Hematopoietic multipotent progenitor cell treated with erythropoietin and hydrocortisone succinate and interleukin-3 and kit ligand, for 15 days (in vitro differentiated cells): ENCODE measurements at regions not wholly inside any gene's neighbourhood (a gene's known extent, or its start where the extent isn't known, plus 50 kb on each side); places are given as distances from the start of the nearest gene placed in this dataset.
"Not testable (repeated sequence)": the region's sequence is repeated elsewhere in the genome, so short reads cannot be mapped to it uniquely, and the experiment has no call there.

Experiments
- DNase-seq: peaks from one replicate; pipeline ENCODE4 v3.0.0-alpha.2; 2015; ENCODE audit warnings: low spot score

DNA sequence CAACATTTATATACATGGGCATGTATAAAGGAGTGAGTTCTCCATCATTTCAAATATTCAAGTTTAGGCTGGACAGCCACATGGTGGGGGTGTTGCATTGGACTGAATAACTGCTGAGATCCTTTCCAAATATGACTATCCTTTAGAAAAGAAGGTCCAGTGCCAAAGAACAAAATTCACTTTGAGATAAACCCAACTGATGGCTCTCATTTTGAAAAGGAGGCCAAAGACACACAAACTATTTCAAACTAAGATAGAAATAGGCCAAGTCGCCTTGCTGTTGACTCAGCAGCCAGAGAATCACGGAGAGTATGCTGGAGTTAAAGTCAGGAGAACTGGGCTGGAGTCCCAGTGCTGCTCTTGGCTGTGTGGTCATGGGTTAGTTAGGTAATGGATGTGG is 204.5 kb upstream of the LRATD1 start:
- no peak for DNase-seq

DNA sequence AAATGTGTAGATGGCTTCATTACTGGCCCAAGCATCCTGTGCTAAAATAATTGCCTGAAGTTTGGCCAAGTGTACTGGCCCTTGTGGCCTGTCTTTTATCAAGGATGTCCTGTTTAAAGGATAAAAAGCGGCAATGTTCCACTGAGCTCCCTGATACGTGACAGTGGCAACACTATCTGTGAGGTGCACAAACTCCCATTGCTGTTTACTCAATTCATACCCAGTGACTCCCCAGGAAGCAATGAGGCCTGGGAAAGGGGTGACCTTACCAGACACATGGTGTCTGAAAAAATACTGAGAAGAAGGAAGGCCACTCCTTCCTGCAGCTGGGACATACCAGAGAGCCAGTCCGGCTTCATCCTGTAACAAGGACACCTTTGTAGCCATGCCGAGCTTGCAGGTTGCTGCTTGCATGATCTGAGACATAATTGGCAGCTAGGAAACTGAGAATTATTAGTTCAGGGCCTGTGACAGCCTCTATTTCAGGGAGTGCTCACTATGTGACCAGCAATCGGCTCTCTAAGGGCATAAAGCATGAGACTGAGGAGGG is 198.5 kb upstream of the LRATD1 start:
- DNase-seq, result no peak

DNA sequence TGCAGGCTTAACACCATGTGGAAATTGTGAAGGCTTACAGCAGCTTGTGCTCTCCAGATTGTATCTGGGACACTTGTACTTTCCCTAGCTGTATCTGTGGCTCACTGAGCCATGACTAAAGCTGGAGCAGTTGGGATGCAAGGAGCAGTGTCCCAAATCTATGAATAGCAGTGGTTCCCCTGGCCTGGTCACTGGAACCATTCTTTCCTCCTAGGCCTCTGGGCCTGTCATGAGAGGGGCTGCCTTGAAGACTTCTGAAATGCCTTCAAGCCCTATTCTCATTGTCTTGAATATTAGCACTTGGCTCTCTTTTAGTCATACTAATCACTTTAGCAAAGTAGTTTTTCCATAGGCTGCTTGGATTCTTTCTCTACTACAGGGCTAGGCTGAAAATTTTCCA is 186.8 kb upstream of the LRATD1 start:
- DNase-seq, result no peak

DNA sequence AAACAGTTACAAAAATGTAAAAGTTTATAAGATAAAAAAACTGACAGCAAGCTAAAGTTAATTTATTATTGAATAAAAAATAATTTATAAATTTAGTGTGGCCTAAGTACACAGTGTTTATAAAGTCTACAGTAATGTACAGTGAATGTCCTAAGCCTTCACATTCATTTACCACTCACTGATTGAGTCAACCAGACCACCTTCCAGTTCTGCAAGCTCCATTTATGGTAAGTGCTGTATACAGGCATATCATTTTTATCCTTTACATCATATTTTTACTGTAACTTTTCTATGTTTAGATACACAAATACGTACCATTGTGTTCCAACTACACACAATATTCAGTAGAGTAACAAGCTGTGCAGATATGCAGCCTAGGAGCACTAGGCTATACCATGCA is 184.2 kb upstream of the LRATD1 start:
- DNase-seq, result no peak

DNA sequence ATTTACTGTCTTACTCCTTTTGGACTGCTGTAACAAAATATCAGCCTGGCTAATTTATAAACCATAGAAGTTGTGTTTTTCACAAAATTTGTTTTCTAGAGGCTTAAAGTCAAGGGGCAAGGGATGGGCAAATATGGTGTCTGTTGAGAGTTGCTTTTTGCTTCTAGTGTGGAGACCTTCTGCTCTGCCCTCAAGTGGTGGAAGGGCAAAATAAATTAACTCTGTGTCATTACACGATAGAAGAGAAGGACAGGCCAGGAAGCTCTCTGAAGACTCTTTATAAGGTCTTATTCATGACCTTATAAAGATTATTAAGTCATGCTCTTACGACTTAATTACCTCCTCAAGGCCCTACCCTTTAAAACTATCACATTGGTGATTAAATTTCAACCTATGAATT is 181.2 kb upstream of the LRATD1 start:
- no peak for DNase-seq

DNA sequence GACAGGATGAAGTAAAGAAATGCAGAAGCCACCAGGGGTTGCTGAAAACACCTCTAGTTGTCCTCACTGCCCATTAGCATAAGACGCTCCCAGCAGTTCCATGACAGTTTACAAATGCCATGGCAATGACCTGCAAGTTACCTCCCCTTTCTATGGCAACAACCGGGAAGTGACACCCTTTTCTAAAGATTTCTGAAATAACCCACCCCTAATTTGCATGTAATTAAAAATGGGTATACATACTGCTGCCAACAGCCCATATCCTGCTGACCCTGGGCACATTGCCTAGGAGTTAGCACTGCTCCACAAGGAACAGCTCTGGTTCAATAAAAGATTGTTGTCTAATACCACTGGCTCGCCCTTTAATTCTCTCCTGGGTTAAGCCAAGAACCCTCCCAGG is 178.3 kb upstream of the LRATD1 start:
- no peak for DNase-seq

DNA sequence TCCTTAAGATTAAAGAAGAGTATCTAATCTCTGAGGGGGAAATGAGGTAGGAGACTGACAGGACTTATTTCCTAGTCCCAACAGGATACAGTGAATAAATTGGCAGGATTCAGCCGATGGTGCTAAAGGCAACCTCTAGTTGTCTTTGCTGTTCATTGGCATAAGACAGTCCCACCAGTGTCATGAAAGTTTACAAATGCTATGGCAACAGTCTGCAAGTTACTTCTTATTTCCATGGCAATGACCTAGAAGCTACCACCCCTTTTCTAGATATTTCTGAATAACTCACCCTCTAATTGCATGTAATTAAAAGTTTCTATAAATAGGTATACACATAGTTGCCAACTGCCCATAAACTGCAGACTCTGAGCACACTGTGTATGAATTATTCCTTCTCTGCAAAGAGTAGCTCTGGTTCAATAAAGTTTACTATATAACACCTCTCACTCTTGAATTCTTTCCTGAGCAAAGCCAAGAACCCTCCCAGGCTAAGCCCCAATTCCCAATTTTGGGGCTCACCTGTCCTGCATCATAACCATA is 172.7 kb upstream of the LRATD1 start:
- DNase-seq, result no peak

DNA sequence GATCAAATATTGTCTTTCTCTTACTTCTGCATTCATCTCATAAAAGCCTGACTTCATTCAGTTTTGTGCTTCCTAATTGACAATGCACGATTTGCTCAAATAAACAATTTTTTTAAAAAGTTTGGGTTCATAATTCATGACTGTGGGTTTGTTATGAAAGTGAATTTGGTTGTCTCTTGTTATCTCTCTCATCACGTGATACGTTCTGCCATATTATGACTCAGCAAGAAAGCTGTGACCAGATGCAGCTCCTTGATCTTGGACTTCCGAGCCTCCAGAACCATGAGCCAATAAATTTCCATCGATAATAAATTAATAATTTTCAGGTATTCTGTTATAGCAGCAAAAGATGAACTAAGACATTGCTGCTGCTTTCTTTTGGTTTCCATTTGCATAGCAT is 156.5 kb upstream of the LRATD1 start:
- no peak for DNase-seq

DNA sequence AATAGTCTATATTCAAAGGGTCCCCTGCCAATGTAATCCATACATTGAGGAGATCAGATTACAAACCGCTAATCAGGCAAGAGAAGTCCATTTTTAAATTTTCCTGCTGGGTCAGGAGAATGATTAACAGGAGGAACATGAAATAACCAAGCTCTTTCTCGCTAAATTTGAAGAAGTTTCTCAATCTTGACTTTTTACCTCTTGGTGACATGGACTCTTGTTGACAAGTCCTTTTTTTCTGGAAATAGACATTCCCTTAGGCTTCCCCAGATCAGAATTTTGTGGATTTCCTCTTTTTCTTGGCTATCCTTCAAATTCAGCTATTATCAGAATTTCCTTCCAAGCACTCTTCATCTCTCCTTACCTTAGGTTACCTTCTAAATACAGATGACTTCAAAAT is 153.0 kb upstream of the LRATD1 start:
- DNase-seq, result no peak

DNA sequence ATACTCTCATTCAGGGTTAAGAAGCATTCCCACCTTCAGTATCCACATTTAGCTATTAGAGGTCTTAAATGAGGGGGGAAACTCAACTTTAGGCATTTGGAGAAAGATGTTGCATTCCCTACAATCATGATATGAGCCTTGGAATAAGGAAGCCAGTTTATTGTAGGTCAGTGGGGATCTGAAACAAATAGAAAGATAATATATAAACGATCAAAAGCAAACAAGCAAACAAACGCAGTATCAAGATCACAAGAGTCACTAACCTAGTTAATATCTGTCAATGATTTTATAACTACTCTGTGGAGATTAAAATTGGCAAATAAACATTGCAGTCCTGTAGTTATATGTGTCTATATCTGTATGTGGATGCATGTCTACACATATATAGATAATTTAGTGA is 152.4 kb upstream of the LRATD1 start:
- no peak for DNase-seq

DNA sequence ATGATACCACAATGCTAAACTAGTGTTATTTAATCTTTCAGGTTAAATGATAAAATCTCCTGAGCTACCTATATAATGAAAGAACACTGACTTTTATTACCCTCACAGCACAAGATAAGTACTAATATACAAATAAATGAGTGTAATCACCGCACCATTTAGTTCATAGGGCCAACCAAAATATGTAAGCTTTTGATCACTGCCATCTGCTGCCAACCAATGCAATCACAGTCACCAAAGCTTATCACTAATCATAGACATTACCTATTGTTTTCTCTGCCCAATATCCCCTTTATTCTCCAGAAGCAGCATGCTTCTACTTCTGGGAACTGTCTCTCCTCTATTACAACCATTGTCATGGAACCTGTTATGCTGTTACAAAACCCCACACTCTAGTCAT is 151.6 kb upstream of the LRATD1 start:
- no peak for DNase-seq

DNA sequence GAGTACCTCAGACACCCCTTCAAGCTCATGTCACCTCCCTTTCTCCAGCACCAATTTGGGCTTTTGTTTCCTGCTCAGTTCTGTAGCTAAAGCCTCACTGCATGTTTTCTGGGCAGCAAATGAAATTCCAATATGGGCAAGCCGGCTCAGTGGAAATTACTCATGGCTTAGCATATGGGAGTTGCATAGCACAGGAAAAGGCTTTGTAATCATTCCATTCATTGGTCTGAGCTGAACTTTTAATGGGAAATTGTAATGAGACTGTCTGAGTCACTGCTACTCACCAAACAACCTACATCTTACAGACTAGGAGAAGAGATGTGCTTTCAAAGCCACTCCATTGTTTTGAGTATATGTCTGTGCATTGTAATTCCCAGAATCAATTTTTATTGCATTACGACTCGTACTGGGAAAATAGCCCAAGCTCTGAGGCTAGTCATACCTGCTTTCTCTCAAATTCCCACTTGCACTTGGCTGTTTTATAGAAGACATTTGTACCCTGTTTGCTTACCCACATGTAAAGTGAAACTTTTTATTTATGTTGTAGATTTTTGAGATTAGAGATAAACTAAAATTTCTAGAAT is 139.5 kb upstream of the LRATD1 start:
- no peak for DNase-seq

DNA sequence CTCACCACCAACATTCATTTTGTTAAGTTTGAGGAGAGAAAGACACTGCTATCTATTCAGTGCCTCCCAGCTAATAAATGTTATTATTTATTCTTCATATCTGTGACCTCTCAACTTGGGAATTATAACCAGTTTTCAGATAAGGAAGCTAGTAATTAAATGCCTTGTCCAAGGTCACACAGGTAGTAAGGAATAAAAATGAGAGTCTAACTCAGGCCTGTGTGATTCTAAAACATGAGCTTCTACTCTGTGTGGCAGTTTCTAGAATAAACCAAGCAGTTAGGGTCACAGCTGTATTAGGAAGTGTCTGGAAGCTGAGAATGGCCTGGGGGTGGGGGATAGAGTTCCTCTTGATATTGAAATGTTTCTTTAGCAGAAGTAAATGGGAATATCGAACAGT is 137.8 kb upstream of the LRATD1 start:
- no peak for DNase-seq

DNA sequence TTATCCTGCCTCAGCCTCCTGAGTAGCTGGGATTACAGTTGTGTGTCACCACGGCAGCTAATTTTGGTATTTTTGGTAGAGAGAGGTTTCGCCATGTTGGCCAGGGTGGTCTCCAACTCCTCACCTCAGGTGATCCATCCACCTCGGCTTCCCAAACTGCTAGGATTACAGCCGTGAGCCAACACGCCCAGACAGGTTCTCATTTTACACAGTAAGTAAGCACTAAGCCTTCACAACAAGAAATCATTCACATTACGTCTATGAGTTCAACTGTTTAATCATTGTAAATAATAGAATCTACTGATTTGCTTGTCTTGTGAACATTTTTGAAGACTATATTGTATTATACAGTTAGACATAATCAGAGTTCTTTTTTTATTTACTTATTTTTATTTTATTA is 131.5 kb upstream of the LRATD1 start:
- DNase-seq, result no peak

DNA sequence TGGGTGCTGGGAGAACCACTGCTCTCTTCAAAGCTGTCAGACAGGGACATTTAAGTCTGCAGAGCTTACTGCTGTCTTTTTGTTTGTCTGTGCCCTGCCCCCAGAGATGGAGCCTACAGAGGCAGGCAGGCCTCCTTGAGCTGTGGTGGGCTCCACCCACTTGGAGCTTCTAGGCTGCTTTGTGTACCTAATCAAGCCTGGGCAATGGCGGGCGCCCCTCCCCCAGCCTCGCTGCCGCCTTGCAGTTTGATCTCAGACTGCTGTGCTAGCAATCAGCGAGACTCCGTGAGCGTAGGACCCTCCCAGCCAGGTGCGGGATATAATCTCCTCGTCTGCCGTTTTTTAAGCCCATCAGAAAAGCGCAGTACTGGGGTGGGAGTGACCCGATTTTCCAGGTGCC is 125.6 kb upstream of the LRATD1 start:
- not testable (repeated sequence) for DNase-seq

DNA sequence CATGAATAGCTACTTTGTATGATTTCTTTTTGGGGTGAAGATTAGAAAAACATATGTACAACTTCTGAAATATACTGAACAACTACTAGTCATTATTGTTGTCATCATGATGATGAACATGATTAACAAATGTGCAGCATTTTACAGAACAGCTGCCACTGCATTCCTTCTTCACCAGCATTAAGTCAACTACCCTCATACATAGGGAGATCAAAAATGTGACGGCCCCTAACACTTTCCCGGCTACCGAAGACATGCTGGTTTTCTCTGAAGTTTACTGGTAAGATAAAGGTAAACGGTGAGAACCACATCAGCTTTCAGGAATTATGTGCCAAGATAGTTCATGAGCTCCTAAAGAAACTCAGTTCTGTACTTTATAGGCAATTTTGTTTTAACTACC is 121.0 kb upstream of the LRATD1 start:
- no peak for DNase-seq

DNA sequence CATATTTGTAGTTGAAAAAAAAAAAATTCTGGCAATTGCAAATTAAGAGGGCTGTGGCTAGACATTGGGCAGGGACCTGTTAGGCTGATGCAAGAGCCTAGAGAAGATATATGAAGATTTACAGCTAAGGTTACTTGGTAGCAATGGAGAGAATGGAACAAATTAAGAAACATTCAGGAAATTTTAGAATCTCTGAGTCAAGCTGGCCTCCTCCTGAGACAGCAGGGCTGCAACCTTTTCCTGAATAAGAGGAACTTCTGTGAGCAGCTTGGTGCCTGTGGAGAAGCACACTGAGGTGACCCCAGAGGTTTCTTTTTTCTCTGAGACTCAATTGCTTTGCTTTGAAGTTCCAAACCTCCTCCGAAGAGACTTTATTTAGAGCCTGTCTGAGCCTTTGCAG is 118.6 kb upstream of the LRATD1 start:
- DNase-seq, result no peak

DNA sequence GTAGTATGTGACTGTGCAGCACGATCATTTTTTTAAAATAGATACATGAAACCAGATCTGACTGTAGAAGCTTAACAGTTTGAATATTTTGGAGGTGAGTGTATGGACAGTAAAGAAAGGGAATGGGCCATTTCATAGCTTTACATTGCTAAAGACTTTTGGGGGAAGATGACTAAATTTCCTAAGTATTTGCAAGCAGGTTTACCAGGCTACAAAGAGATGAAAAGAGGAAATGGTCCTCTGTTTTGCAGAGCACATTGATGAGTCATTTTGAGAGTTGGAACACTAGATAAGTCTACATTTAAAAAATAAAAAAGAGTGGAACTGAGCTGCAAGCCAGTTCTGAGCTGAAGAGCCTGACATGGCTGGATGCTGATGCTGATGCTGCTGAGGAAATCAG is 115.7 kb upstream of the LRATD1 start:
- DNase-seq, result no peak

DNA sequence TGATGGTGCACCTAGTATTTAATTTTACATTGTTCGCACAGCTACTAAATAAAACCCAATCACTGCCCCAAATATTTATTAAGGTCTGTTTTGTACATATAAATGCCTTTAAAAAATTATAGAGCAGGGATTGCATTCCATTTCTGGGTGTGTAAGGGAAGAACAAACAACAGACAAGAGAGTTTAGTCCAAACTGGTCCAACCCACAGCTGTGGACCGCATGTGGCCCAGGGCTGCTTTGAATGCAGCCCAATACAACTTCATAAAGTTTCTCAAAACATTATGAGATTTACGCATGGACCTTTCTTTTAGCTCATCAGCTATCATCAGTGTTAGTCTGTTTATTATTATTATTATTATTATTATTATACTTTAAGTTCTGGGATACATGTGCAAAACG is 114.8 kb upstream of the LRATD1 start:
- DNase-seq, result no peak

DNA sequence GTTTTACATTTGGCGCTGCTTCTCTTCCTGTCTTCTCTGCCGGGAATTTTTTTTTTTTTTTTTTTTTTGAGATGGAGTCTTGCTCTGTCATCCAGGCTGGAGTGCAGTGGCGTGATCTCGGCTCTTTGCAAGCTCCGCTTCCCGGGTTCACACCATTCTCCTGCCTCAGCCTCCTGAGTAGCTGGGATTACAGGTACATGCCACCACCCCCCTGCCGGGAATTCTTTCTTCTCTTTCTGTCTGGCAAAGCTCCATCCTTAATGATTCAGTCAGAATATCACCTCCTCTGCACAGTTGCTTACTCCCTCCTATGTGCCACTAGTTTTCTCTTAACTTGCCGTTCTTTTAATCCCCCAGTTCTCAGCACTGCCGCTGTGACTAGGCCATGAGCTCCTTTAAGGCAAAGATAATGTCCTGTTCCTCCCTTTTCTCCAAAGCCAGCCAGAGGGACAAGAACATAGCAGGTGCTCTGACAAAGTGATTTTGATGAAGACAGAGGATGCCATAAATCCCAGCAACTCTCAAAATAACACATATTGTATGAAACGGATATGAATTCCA is 112.1 kb upstream of the LRATD1 start:
- no peak for DNase-seq

DNA sequence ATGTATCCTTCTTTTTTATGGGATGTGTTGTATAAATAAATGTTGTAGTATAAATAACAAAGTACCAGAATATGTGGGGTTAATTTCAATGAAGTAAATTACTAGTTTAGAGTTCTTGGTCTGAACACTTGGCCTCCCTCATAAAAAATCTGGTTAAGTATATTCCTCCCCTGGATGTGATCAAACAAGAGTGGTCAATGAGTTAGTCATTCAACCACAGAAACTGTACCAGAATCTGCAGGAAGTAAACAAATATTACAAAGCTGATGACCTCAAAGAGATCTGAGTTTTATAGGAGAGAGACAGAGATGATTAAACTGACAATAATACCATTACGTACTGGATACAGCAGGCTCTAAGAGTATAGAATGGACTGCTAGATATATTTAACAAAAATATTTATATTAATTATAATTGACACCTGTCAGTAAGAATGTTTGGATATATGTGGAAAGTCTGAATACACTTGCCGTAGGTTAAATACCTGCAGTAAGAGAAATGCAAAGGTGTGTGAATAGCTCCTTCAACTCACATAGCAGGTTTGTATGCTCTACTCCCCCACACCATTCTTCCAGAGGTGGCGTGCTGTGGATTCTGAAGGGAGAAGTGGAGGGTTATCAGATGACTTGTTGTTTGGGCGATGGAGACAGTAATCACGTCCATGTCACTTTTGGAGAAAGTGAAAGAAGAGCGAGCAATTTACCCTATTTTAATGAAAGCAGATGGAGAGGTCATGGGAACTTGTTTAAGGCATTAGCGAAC is 108.3 kb upstream of the LRATD1 start:
- DNase-seq, result no peak

DNA sequence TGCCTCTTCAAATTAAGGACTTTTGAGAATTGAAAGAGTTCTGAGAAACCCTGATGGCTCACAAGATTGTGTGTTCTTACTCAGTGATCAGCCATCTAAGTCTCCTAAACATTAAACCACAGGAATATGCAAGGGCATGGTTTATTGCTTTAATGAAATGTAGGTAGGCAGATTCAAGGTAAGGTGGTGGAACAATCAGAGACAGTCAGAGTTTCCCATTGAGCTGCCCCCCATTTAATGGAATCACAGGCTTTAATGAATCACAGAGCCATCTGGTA is 107.8 kb upstream of the LRATD1 start:
- no peak for DNase-seq

DNA sequence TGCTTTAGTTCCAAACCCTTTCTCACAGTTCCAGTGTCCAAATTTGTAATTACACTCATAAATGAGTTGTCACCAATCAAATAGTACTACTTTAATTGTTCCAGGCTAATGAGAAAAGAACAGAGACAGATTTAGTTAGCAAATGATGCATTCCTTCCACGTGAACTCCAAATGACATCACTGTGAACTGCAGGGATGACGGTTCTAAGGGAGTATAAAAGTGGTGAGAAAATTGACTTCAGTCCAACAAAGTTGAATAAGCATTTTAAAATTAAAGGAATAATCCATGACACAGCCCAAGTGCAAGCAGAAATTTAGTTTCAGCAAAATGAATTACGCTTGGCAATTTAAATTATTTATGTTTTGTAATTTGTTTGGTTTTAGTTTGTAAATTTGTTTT is 102.0 kb upstream of the LRATD1 start:
- no peak for DNase-seq
